ENCODE measurements at regions not wholly inside any gene's neighbourhood (a gene's known extent, or its start where the extent isn't known, plus 50 kb on each side); places are given as distances from the start of the nearest gene placed in this dataset.

- TF ChIP-seq CTCF (IDR thresholded peaks at IDR 0.05; ENCODE audit: low read depth, low read length, missing input control): no peak
- no peak for TF ChIP-seq RXRA (IDR thresholded peaks at IDR 0.05)
Measured at GRCh38 chr12:30030693-30031374, 247.1 kb upstream of the TMTC1 start.
